ENCODE measurements at regions not wholly inside any gene's neighbourhood (a gene's known extent, or its start where the extent isn't known, plus 50 kb on each side); places are given as distances from the start of the nearest gene placed in this dataset.

DNA sequence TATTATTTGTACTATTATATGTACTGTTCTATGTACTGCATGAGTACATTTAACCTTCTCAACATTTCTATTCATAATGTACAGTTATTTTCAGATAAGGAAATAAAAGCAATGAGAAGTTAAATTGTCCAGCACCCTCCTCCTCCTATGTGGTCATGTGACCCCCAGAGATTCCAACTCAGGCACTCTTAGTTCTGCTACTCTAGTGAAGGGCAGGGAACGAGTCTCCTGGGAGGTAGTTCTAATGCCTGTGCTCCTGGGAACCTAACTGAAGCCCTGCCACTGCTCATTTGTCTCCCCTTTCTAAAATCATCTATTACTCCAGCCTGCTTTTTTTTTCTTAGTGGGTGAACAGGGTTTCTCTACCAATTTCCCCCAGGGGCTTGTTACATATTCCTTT, 105.9 kb upstream of the GPRIN3 start:
- TF ChIP-seq POLR2A (IDR thresholded peaks at IDR 0.05; ENCODE audit: low read depth, low read length) (no peak), POLR2AphosphoS5 (IDR thresholded peaks at IDR 0.05; ENCODE audit: low read depth, low read length) (no peak), TAF1 (IDR thresholded peaks at IDR 0.05; ENCODE audit: low read depth, low read length) (no peak), POU2F2 (IDR thresholded peaks at IDR 0.05; ENCODE audit: low read depth, low read length) (no peak), SPI1 (IDR thresholded peaks at IDR 0.05; ENCODE audit: low read depth, low read length) (no peak)

Measured in GM12891 (cell line).